ENCODE measurements at regions not wholly inside any gene's neighbourhood (a gene's known extent, or its start where the extent isn't known, plus 50 kb on each side); places are given as distances from the start of the nearest gene placed in this dataset.

- H3K4me1 Mint-ChIP-seq (ENCODE audit: low read depth): peaks cover 21% of the 10 kb centered on the region
- no peaks in the 10 kb centered on the region for H3K9me3 Mint-ChIP-seq
- H3K36me3 Mint-ChIP-seq (ENCODE audit: low read depth): no peaks in the 10 kb centered on the region
- H3K27ac Mint-ChIP-seq: no peak overlapping the region
- no peak overlapping the region for H3K4me3 Mint-ChIP-seq
- peaks cover 1% of the 10 kb centered on the region for H3K27me3 Mint-ChIP-seq
- intact Hi-C loops (cut with micrococcal nuclease): loop anchor here (10.0 kb wide), 1 partner anchor 51 kb away; no protein-coding TSS in a partner anchor
Measured at GRCh38 chr2:64315291-64315960, 138.5 kb upstream of the LGALSL start.

- H3K27me3 Mint-ChIP-seq: peaks cover 5% of the 10 kb centered on the region
- peaks cover under 1% of the 10 kb centered on the region for H3K4me1 Mint-ChIP-seq (ENCODE audit: low read depth)
- no peak overlapping the region for H3K27ac Mint-ChIP-seq
- intact Hi-C loops (cut with micrococcal nuclease): loop anchor here (10.0 kb wide), 1 partner anchor 53 kb away; no protein-coding TSS in a partner anchor
- H3K9me3 Mint-ChIP-seq: no peaks in the 10 kb centered on the region
- no peaks in the 10 kb centered on the region for H3K36me3 Mint-ChIP-seq (ENCODE audit: low read depth)
- H3K4me3 Mint-ChIP-seq: no peak overlapping the region
Measured at GRCh38 chr2:64317707-64318475, 136.1 kb upstream of the LGALSL start.

- peaks cover 5% of the 10 kb centered on the region for H3K27me3 Mint-ChIP-seq
- no peaks in the 10 kb centered on the region for H3K9me3 Mint-ChIP-seq
- H3K4me3 Mint-ChIP-seq: no peak overlapping the region
- H3K4me1 Mint-ChIP-seq (ENCODE audit: low read depth): peaks cover 4% of the 10 kb centered on the region
- intact Hi-C loops (cut with micrococcal nuclease): loop anchor here (10.0 kb wide), 1 partner anchor 54 kb away; no protein-coding TSS in a partner anchor
- H3K27ac Mint-ChIP-seq: no peak overlapping the region
- no peaks in the 10 kb centered on the region for H3K36me3 Mint-ChIP-seq (ENCODE audit: low read depth)
Measured at GRCh38 chr2:64318476-64318748, 135.6 kb upstream of the LGALSL start.

- Mint-ChIP-seq H3K36me3 (ENCODE audit: low read depth) (no peaks in the 10 kb centered on the region), H3K27me3 (peaks cover 5% of the 10 kb centered on the region), H3K4me1 (ENCODE audit: low read depth) (peaks cover 9% of the 10 kb centered on the region), H3K9me3 (no peaks in the 10 kb centered on the region), H3K4me3 (no peak overlapping the region), H3K27ac (no peak overlapping the region)
- intact Hi-C loops (cut with micrococcal nuclease): loop anchor here (10.0 kb wide), 1 partner anchor 55 kb away; no protein-coding TSS in a partner anchor
Measured at GRCh38 chr2:64319896-64320295, 134.1 kb upstream of the LGALSL start.

- intact Hi-C loops (cut with micrococcal nuclease): no loop called here
- no peaks in the 10 kb centered on the region for H3K36me3 Mint-ChIP-seq (ENCODE audit: low read depth)
- no peak overlapping the region for H3K4me3 Mint-ChIP-seq
- peaks cover 5% of the 10 kb centered on the region for H3K27me3 Mint-ChIP-seq
- H3K9me3 Mint-ChIP-seq: no peaks in the 10 kb centered on the region
- H3K27ac Mint-ChIP-seq: no peak overlapping the region
- H3K4me1 Mint-ChIP-seq (ENCODE audit: low read depth): peaks cover 12% of the 10 kb centered on the region
Measured at GRCh38 chr2:64322433-64322832, 131.5 kb upstream of the LGALSL start.

- no peaks in the 10 kb centered on the region for H3K36me3 Mint-ChIP-seq (ENCODE audit: low read depth)
- peaks cover 5% of the 10 kb centered on the region for H3K27me3 Mint-ChIP-seq
- intact Hi-C loops (cut with micrococcal nuclease): no loop called here
- no peak overlapping the region for H3K4me3 Mint-ChIP-seq
- H3K4me1 Mint-ChIP-seq (ENCODE audit: low read depth): peaks cover 20% of the 10 kb centered on the region
- no peak overlapping the region for H3K27ac Mint-ChIP-seq
- no peaks in the 10 kb centered on the region for H3K9me3 Mint-ChIP-seq
Measured at GRCh38 chr2:64323197-64323596, 130.8 kb upstream of the LGALSL start.

GRCh38 chr2:64324746-64325410 lies 129.1 kb upstream of the LGALSL start:
- Mint-ChIP-seq H3K27ac (no peak overlapping the region), H3K27me3 (peaks cover 5% of the 10 kb centered on the region), H3K4me1 (ENCODE audit: low read depth) (peaks cover 26% of the 10 kb centered on the region), H3K36me3 (ENCODE audit: low read depth) (no peaks in the 10 kb centered on the region), H3K9me3 (no peaks in the 10 kb centered on the region), H3K4me3 (no peak overlapping the region)
- intact Hi-C loops (cut with micrococcal nuclease): no loop called here

GRCh38 chr2:64325477-64325851 lies 128.5 kb upstream of the LGALSL start:
- Mint-ChIP-seq H3K9me3 (no peaks in the 10 kb centered on the region), H3K27ac (no peak overlapping the region), H3K36me3 (ENCODE audit: low read depth) (no peaks in the 10 kb centered on the region), H3K27me3 (peaks cover 5% of the 10 kb centered on the region), H3K4me3 (no peak overlapping the region), H3K4me1 (ENCODE audit: low read depth) (peaks cover 32% of the 10 kb centered on the region)
- intact Hi-C loops (cut with micrococcal nuclease): no loop called here

- H3K4me3 Mint-ChIP-seq: no peak overlapping the region
Measured at GRCh38 chr2:64325852-64326577, 127.9 kb upstream of the LGALSL start.

GRCh38 chr2:64326578-64327050 lies 127.3 kb upstream of the LGALSL start:
- H3K27me3 Mint-ChIP-seq: peaks cover 5% of the 10 kb centered on the region
- H3K4me1 Mint-ChIP-seq (ENCODE audit: low read depth): peaks cover 38% of the 10 kb centered on the region
- no peak overlapping the region for H3K4me3 Mint-ChIP-seq
- H3K9me3 Mint-ChIP-seq: no peaks in the 10 kb centered on the region
- no peaks in the 10 kb centered on the region for H3K36me3 Mint-ChIP-seq (ENCODE audit: low read depth)
- intact Hi-C loops (cut with micrococcal nuclease): loop anchor here (1.0 kb wide), 1 partner anchor 277 kb away; no protein-coding TSS in a partner anchor
- no peak overlapping the region for H3K27ac Mint-ChIP-seq

More at GRCh38 chr2:64325852-64326577, 127.9 kb upstream of the LGALSL start:
- H3K27ac Mint-ChIP-seq: no peak overlapping the region
- no peaks in the 10 kb centered on the region for H3K9me3 Mint-ChIP-seq
- H3K36me3 Mint-ChIP-seq (ENCODE audit: low read depth): no peaks in the 10 kb centered on the region
- intact Hi-C loops (cut with micrococcal nuclease): no loop called here
- peaks cover 38% of the 10 kb centered on the region for H3K4me1 Mint-ChIP-seq (ENCODE audit: low read depth)
- H3K27me3 Mint-ChIP-seq: peaks cover 5% of the 10 kb centered on the region

- intact Hi-C loops (cut with micrococcal nuclease): loop anchor here (1.0 kb wide), 1 partner anchor 278 kb away; no protein-coding TSS in a partner anchor
- peaks cover 4% of the 10 kb centered on the region for H3K27me3 Mint-ChIP-seq
- no peaks in the 10 kb centered on the region for H3K9me3 Mint-ChIP-seq
- H3K36me3 Mint-ChIP-seq (ENCODE audit: low read depth): no peaks in the 10 kb centered on the region
- H3K4me3 Mint-ChIP-seq: no peak overlapping the region
- peaks cover 38% of the 10 kb centered on the region for H3K4me1 Mint-ChIP-seq (ENCODE audit: low read depth)
- peak overlapping the region; percentile 55 for H3K27ac Mint-ChIP-seq
Measured at GRCh38 chr2:64327129-64327509, 126.8 kb upstream of the LGALSL start.

GRCh38 chr2:64327510-64328414 lies 126.2 kb upstream of the LGALSL start:
- H3K27me3 Mint-ChIP-seq: peaks cover 2% of the 10 kb centered on the region
- peak overlapping the region; percentile 44 for H3K4me3 Mint-ChIP-seq
- intact Hi-C loops (cut with micrococcal nuclease): loop anchor here (1.0 kb wide), 1 partner anchor 278 kb away; no protein-coding TSS in a partner anchor
- peaks cover 38% of the 10 kb centered on the region for H3K4me1 Mint-ChIP-seq (ENCODE audit: low read depth)
- H3K27ac Mint-ChIP-seq: peak overlapping the region; percentile 55
- no peaks in the 10 kb centered on the region for H3K36me3 Mint-ChIP-seq (ENCODE audit: low read depth)
- H3K9me3 Mint-ChIP-seq: no peaks in the 10 kb centered on the region

- Mint-ChIP-seq H3K36me3 (ENCODE audit: low read depth) (no peaks in the 10 kb centered on the region), H3K9me3 (no peaks in the 10 kb centered on the region), H3K27ac (peak overlapping the region; percentile 55), H3K27me3 (peaks cover 2% of the 10 kb centered on the region), H3K4me1 (ENCODE audit: low read depth) (peaks cover 34% of the 10 kb centered on the region), H3K4me3 (no peak overlapping the region)
- intact Hi-C loops (cut with micrococcal nuclease): no loop called here
Measured at GRCh38 chr2:64328415-64328722, 125.6 kb upstream of the LGALSL start.
